Sigmoid colon (tissue), 4 donors: ENCODE measurements at regions not wholly inside any gene's neighbourhood (a gene's known extent, or its start where the extent isn't known, plus 50 kb on each side); places are given as distances from the start of the nearest gene placed in this dataset.

Experiments used
- CTCF ChIP-seq, 4 experiments: fragments of 450-650 bp in 3 of 4; fragments of 200-600 bp in 1 of 4; IDR thresholded peaks; one replicate each; pipeline ENCODE4 v1.5.1; 2016 to 2019; ENCODE audit warnings: antibody characterized with exemption in 4 of 4, mild to moderate bottlenecking in 3 of 4, moderate library complexity in 2 of 4
- EP300 ChIP-seq, 4 donors: sonication (generic); formaldehyde crosslinking; IDR thresholded peaks; one replicate each; pipeline ENCODE4 v1.6.1; 2017; ENCODE audit warnings: antibody characterized with exemption in 4 of 4
- POLR2A ChIP-seq, 2 donors: fragments of 450-650 bp; IDR thresholded peaks; one replicate each; pipeline ENCODE4 v1.6.1; 2016; ENCODE audit warnings: antibody characterized with exemption in 2 of 2, mild to moderate bottlenecking in 2 of 2, moderate library complexity in 2 of 2
- POLR2AphosphoS5 ChIP-seq, 4 donors: sonication (generic); formaldehyde crosslinking; IDR thresholded peaks; one replicate each; pipeline ENCODE4 v1.6.1; 2017; ENCODE audit warnings: antibody characterized with exemption in 4 of 4

GRCh38 chr12:76189851-76190250 lies 105.4 kb upstream of the NAP1L1 start:
- no peak for TF ChIP-seq CTCF (IDR thresholded peaks at IDR 0.05)
- no peak for TF ChIP-seq POLR2AphosphoS5 (IDR thresholded peaks at IDR 0.05)
- TF ChIP-seq POLR2A (IDR thresholded peaks at IDR 0.05), result no peak
- no peak for TF ChIP-seq EP300 (IDR thresholded peaks at IDR 0.05)
